ENCODE measurements at regions not wholly inside any gene's neighbourhood (a gene's known extent, or its start where the extent isn't known, plus 50 kb on each side); places are given as distances from the start of the nearest gene placed in this dataset.

DNA sequence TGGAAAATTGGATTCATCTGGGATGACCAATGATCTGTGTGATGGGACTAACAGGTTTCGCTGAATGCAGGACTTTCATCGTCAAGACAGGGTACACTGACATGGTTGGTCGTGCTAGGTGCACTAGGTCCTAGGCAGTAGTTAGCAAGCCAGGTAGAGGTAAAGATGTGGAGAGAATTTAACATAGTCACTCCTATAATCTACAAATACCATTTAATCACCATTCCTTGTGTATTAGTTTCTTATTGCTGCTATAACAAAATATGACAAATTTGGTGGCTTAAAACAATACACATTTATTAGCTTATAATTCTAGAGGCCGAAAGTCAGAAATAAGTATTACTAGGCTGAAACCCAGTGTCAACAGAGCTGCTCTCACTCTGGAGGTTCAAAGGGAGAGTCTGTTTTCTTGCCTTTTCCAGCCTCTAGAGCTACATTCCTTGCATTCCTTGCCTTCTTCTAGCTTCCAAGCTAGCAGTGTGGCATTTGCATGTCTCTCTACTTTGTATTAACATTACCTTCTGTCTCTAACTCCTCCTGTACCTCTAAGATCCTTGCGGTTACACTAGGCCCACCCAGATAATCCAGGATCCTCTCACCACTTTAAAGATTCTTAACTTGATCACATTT, 98.7 kb upstream of the GRIA3 start:
- TF ChIP-seq, protein P1, sequence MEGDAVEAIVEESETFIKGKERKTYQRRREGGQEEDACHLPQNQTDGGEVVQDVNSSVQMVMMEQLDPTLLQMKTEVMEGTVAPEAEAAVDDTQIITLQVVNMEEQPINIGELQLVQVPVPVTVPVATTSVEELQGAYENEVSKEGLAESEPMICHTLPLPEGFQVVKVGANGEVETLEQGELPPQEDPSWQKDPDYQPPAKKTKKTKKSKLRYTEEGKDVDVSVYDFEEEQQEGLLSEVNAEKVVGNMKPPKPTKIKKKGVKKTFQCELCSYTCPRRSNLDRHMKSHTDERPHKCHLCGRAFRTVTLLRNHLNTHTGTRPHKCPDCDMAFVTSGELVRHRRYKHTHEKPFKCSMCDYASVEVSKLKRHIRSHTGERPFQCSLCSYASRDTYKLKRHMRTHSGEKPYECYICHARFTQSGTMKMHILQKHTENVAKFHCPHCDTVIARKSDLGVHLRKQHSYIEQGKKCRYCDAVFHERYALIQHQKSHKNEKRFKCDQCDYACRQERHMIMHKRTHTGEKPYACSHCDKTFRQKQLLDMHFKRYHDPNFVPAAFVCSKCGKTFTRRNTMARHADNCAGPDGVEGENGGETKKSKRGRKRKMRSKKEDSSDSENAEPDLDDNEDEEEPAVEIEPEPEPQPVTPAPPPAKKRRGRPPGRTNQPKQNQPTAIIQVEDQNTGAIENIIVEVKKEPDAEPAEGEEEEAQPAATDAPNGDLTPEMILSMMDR (IDR thresholded peaks at IDR 0.05), result no peak
- TF ChIP-seq POLR2AphosphoS5 (IDR thresholded peaks at IDR 0.05) (no peak), POLR2A (IDR thresholded peaks at IDR 0.05) (no peak), EP300 (IDR thresholded peaks at IDR 0.05) (no peak)
